Endothelial cell of umbilical vein (primary cell): ENCODE measurements at regions not wholly inside any gene's neighbourhood (a gene's known extent, or its start where the extent isn't known, plus 50 kb on each side); places are given as distances from the start of the nearest gene placed in this dataset.

Experiments
- BruUV-seq: library from RNA; stranded (reverse); fragments of 400-500 nt; replicated peaks from 2 replicates; lab custom pipeline; 2021; lab: Mats Ljungman, UMichigan
- CTCF ChIA-PET: fragments of 300-600, 350-600 bp; sonication (Branson Sonifier 250); formaldehyde crosslinking; loops from one replicate; lab custom pipeline; 2021; ENCODE audit warnings: antibody characterized with exemption, inconsistent platforms; lab: Charles Lee
- POLR2A ChIA-PET: fragments of 300-600, 350-600 bp; sonication (Branson Sonifier 250); formaldehyde crosslinking; loops from one replicate; lab custom pipeline; 2021; ENCODE audit warnings: antibody characterized with exemption, inconsistent platforms; lab: Charles Lee
- DNase-seq: peaks from one replicate; pipeline ENCODE4 v3.0.0-alpha.2; 2011; ENCODE audit warnings: low read depth, low spot score
- FAIRE-seq: peaks from 2 replicates; lab custom pipeline; 2011; peaks lifted over from hg19 to GRCh38; lab: Jason Lieb, UNC
- H2AFZ ChIP-seq: 2 replicates; pipeline ENCODE4 v1.6.0; 2012; ENCODE audit warnings: low read depth, low read length, control low read depth, inconsistent platforms
- H3K27ac ChIP-seq: 2 replicates; pipeline ENCODE4 v1.5.1; 2011; ENCODE audit warnings: low read depth, mild to moderate bottlenecking, control low read depth, low read length, moderate library complexity; ENCODE audit not compliant: insufficient read depth
- H3K27me3 ChIP-seq, 2 experiments: 2 replicates each; pipeline versions ENCODE4 v1.6.0 to v1.6.1; 2011; ENCODE audit warnings: low read length in 2 of 2, mixed read lengths in 1 of 2; ENCODE audit not compliant: control insufficient read depth in 2 of 2, insufficient read depth in 2 of 2
- H3K36me3 ChIP-seq, 2 experiments: 2 replicates in 1 of 2; 3 replicates in 1 of 2; pipeline ENCODE4 v1.5.1; 2011; ENCODE audit warnings: low read length in 2 of 2, mild to moderate bottlenecking in 1 of 2, moderate library complexity in 1 of 2; ENCODE audit not compliant: control insufficient read depth in 2 of 2, insufficient read depth in 2 of 2; ENCODE audit errors: extremely low read depth in 1 of 2
- H3K4me1 ChIP-seq: 3 replicates; pipeline ENCODE4 v1.5.1; 2011; ENCODE audit warnings: mild to moderate bottlenecking, low read length; ENCODE audit not compliant: control insufficient read depth, insufficient read depth; ENCODE audit errors: extremely low read depth
- H3K4me2 ChIP-seq: 2 replicates; pipeline ENCODE4 v1.6.1; 2011; ENCODE audit warnings: low read length, control low read depth, mixed read lengths; ENCODE audit not compliant: insufficient read depth
- H3K4me3 ChIP-seq, 3 experiments: fragments of 200-600 bp in 1 of 3; sonication (generic), shearing (Covaris generic) in 1 of 3; replicated peaks in 1 of 3; 2 replicates each; pipeline ENCODE4 v1.5.1; 2011 to 2016; ENCODE audit warnings: control low read depth in 3 of 3, low read length in 3 of 3, mild to moderate bottlenecking in 2 of 3, inconsistent platforms in 1 of 3, low read depth in 1 of 3, moderate library complexity in 1 of 3; ENCODE audit not compliant: insufficient read depth in 1 of 3
- H3K79me2 ChIP-seq: 2 replicates; pipeline ENCODE4 v1.6.0; 2012; ENCODE audit warnings: low read length, inconsistent platforms; ENCODE audit not compliant: control insufficient read depth, insufficient read depth
- H3K9ac ChIP-seq: replicated peaks from 2 replicates; pipeline ENCODE3; 2011; ENCODE audit warnings: low read length, control low read depth; ENCODE audit not compliant: insufficient read depth; ENCODE audit errors: extremely low read depth
- H3K9me1 ChIP-seq: replicated peaks from 3 replicates; pipeline ENCODE4 v1.6.0; 2011; ENCODE audit warnings: mild to moderate bottlenecking, low read length; ENCODE audit not compliant: control insufficient read depth, insufficient read depth; ENCODE audit errors: extremely low read depth
- H3K9me3 ChIP-seq: replicated peaks from 2 replicates; pipeline ENCODE4 v1.5.1; 2012; ENCODE audit warnings: low read length, inconsistent platforms; ENCODE audit not compliant: control insufficient read depth, insufficient read depth
- H4K20me1 ChIP-seq: replicated peaks from 2 replicates; pipeline ENCODE3; 2011; ENCODE audit warnings: mild to moderate bottlenecking, low read length; ENCODE audit not compliant: control insufficient read depth, insufficient read depth; ENCODE audit errors: extremely low read depth
- CTCF ChIP-seq, 2 donors: IDR thresholded peaks; 1 replicate in 1 of 2; 2 replicates in 1 of 2; pipeline ENCODE4 v1.5.1; 2011; ENCODE audit warnings: low read length in 2 of 2, mild to moderate bottlenecking in 2 of 2, moderate library complexity in 2 of 2, control low read depth in 1 of 2, inconsistent platforms in 1 of 2, low read depth in 1 of 2; ENCODE audit not compliant: insufficient read depth in 1 of 2; ENCODE audit errors: extremely low read depth in 1 of 2
- EZH2 ChIP-seq: IDR thresholded peaks from 2 replicates; pipeline ENCODE4 v1.6.1; 2012; ENCODE audit warnings: borderline replicate concordance, low read depth, mild to moderate bottlenecking, moderate library complexity, low read length, inconsistent platforms; ENCODE audit not compliant: severe bottlenecking
- FOS ChIP-seq: IDR thresholded peaks from 2 replicates; pipeline ENCODE4 v1.6.1; 2011; ENCODE audit warnings: mild to moderate bottlenecking, low read length, moderate library complexity, borderline replicate concordance; ENCODE audit not compliant: insufficient read depth
- GATA2 ChIP-seq: IDR thresholded peaks from 2 replicates; pipeline ENCODE4 v1.7.0; 2011; ENCODE audit warnings: low read depth, mild to moderate bottlenecking, moderate library complexity, mixed read lengths, low read length; ENCODE audit not compliant: insufficient read length, insufficient read depth
- JUN ChIP-seq: IDR thresholded peaks from 2 replicates; pipeline ENCODE4 v1.6.1; 2011; ENCODE audit warnings: borderline replicate concordance, low read depth; ENCODE audit not compliant: insufficient read length, insufficient read depth
- MAX ChIP-seq: IDR thresholded peaks from 2 replicates; pipeline ENCODE4 v1.6.1; 2011; ENCODE audit not compliant: insufficient read depth, insufficient read length
- MYC ChIP-seq: IDR thresholded peaks from one replicate; pipeline ENCODE4 v1.6.1; 2011; ENCODE audit warnings: mild to moderate bottlenecking, low read depth, low read length
- POLR2A ChIP-seq: IDR thresholded peaks from 2 replicates; pipeline ENCODE4 v1.6.1; 2012; ENCODE audit warnings: low read depth, mild to moderate bottlenecking, control low read depth, low read length
- POLR2AphosphoS5 ChIP-seq: IDR thresholded peaks from 2 replicates; pipeline ENCODE4 v1.6.1; 2012; ENCODE audit warnings: low read depth, mild to moderate bottlenecking, control low read depth, low read length, moderate library complexity; ENCODE audit not compliant: insufficient read depth
- dilution Hi-C: fragments of 300-500 bp; cut with MboI; formaldehyde crosslinking; loops from one replicate; pipeline ENCODE4 v1.15.0; 2019; ENCODE audit warnings: low sequenced_read_pairs; ENCODE audit not compliant: extremely low pct_ligation_motif_present
- intact Hi-C: fragments of 100-400 bp; cut with micrococcal nuclease; formaldehyde crosslinking; loops from one replicate; pipeline ENCODE4 v1.10.0; 2022

- no peak overlapping the region for H3K4me2 ChIP-seq
- H3K36me3 ChIP-seq: no peaks in the 10 kb centered on the region
- no TSS peak for BruUV-seq
- FAIRE-seq (no peak), DNase-seq (no peak)
- intact Hi-C loops: no loop called here
- no peaks in the 10 kb centered on the region for H4K20me1 ChIP-seq
- dilution Hi-C loops: no loop called here
- POLR2A ChIA-PET: no interaction called here
- no peak overlapping the region for H2AFZ ChIP-seq
- H3K9me3 ChIP-seq: no peaks in the 10 kb centered on the region
- H3K4me1 ChIP-seq: no peaks in the 10 kb centered on the region
- CTCF ChIA-PET: no interaction called here
- H3K79me2 ChIP-seq: no peaks in the 10 kb centered on the region
- H3K9me1 ChIP-seq: no peaks in the 10 kb centered on the region
- H3K27me3 ChIP-seq: no peaks in the 10 kb centered on the region
- H3K4me3 ChIP-seq: no peak overlapping the region
- H3K9ac ChIP-seq: no peak overlapping the region
- TF ChIP-seq FOS: no peak
- no peak overlapping the region for H3K27ac ChIP-seq
These were observed 205.9 kb downstream of the FGF10 start for GRCh38 chr5:44183312-44183711.

- dilution Hi-C loops (no loop called here), intact Hi-C loops (no loop called here)
- Histone ChIP-seq H3K36me3 (no peaks in the 10 kb centered on the region), H2AFZ (no peak overlapping the region), H3K79me2 (no peaks in the 10 kb centered on the region), H3K9ac (no peak overlapping the region), H3K4me2 (no peak overlapping the region), H3K4me1 (no peaks in the 10 kb centered on the region), H4K20me1 (no peaks in the 10 kb centered on the region), H3K9me3 (no peaks in the 10 kb centered on the region), H3K4me3 (no peak overlapping the region), H3K27ac (no peak overlapping the region), H3K9me1 (no peaks in the 10 kb centered on the region), H3K27me3 (no peaks in the 10 kb centered on the region)
- FAIRE-seq: no peak
- CTCF ChIA-PET: no interaction called here
- DNase-seq: no peak
- no TSS peak for BruUV-seq
- TF ChIP-seq MYC: no peak
- no peak for TF ChIP-seq JUN
- TF ChIP-seq CTCF (IDR thresholded peaks at IDR 0.05; ENCODE audit: extremely low read depth in 1 of 2, insufficient read depth in 1 of 2, low read depth in 1 of 2, low read length in 2 of 2): no peak
- no peak for TF ChIP-seq POLR2AphosphoS5
- TF ChIP-seq POLR2A: no peak
- TF ChIP-seq EZH2: no peak
- no peak for TF ChIP-seq GATA2
- no peak for TF ChIP-seq MAX
- TF ChIP-seq FOS: no peak
- POLR2A ChIA-PET: no interaction called here
These were observed 210.8 kb downstream of the FGF10 start for GRCh38 chr5:44178414-44178813.
